Testis (tissue), 2 donors: ENCODE measurements at regions not wholly inside any gene's neighbourhood (a gene's known extent, or its start where the extent isn't known, plus 50 kb on each side); places are given as distances from the start of the nearest gene placed in this dataset.

Experiments
- POLR2A ChIP-seq: fragments of 450-650 bp; IDR thresholded peaks from one replicate; pipeline ENCODE4 v1.6.1; 2017; ENCODE audit warnings: antibody characterized with exemption, mild to moderate bottlenecking, moderate library complexity
- TF ChIP-seq, protein P1 (sequence below), 3 experiments: fragments of 450-650 bp in 2 of 3; fragments of 200-600 bp in 1 of 3; sonication (generic) in 1 of 3; IDR thresholded peaks; one replicate each; pipeline ENCODE4 v1.5.1; 2016 to 2019; ENCODE audit warnings: antibody characterized with exemption in 3 of 3, mild to moderate bottlenecking in 2 of 3, moderate library complexity in 1 of 3

- TF ChIP-seq POLR2A = no peak
- TF ChIP-seq, protein P1, sequence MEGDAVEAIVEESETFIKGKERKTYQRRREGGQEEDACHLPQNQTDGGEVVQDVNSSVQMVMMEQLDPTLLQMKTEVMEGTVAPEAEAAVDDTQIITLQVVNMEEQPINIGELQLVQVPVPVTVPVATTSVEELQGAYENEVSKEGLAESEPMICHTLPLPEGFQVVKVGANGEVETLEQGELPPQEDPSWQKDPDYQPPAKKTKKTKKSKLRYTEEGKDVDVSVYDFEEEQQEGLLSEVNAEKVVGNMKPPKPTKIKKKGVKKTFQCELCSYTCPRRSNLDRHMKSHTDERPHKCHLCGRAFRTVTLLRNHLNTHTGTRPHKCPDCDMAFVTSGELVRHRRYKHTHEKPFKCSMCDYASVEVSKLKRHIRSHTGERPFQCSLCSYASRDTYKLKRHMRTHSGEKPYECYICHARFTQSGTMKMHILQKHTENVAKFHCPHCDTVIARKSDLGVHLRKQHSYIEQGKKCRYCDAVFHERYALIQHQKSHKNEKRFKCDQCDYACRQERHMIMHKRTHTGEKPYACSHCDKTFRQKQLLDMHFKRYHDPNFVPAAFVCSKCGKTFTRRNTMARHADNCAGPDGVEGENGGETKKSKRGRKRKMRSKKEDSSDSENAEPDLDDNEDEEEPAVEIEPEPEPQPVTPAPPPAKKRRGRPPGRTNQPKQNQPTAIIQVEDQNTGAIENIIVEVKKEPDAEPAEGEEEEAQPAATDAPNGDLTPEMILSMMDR (IDR thresholded peaks at IDR 0.05) = no peak
These were observed 440.2 kb downstream of the MBD2 start for GRCh38 chr18:53784253-53784652.
